Fibroblast of pulmonary artery (primary cell): ENCODE measurements at regions not wholly inside any gene's neighbourhood (a gene's known extent, or its start where the extent isn't known, plus 50 kb on each side); places are given as distances from the start of the nearest gene placed in this dataset.

Experiments
- DNase-seq: peaks from one replicate; pipeline ENCODE4 v3.0.0-alpha.2; 2010; ENCODE audit warnings: low read depth
- H3K4me3 ChIP-seq: replicated peaks from 2 replicates; pipeline ENCODE4 v1.5.1; 2011; ENCODE audit warnings: low read depth, mild to moderate bottlenecking, control low read depth, low read length, moderate library complexity
- TF ChIP-seq, protein P1 (sequence below): IDR thresholded peaks from 2 replicates; pipeline ENCODE4 v1.5.1; 2011; ENCODE audit warnings: mild to moderate bottlenecking, control low read depth, low read length, inconsistent platforms; ENCODE audit errors: missing control alignments

DNA sequence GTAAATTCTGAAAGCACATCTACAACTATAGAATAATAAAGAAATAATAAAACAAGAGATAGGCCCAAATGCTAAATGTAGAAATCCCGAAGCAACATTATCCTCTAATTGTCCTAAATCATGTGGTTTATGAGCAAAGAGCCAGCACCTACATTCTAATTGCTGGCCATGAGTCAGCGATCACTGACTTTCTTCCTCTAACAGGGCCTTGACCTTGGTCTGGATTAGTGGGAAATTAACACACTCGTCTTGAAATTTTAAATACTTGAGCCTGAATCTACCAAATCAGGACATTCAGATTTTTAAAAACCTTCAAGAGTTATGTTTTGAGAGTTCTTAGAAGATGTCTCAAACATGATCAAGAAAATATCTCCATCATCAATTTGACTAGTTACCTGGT, 727.6 kb downstream of the METTL15 start:
- H3K4me3 ChIP-seq, result no peak overlapping the region
- peak; percentile 47 for DNase-seq
- TF ChIP-seq, protein P1, sequence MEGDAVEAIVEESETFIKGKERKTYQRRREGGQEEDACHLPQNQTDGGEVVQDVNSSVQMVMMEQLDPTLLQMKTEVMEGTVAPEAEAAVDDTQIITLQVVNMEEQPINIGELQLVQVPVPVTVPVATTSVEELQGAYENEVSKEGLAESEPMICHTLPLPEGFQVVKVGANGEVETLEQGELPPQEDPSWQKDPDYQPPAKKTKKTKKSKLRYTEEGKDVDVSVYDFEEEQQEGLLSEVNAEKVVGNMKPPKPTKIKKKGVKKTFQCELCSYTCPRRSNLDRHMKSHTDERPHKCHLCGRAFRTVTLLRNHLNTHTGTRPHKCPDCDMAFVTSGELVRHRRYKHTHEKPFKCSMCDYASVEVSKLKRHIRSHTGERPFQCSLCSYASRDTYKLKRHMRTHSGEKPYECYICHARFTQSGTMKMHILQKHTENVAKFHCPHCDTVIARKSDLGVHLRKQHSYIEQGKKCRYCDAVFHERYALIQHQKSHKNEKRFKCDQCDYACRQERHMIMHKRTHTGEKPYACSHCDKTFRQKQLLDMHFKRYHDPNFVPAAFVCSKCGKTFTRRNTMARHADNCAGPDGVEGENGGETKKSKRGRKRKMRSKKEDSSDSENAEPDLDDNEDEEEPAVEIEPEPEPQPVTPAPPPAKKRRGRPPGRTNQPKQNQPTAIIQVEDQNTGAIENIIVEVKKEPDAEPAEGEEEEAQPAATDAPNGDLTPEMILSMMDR, result no peak

DNA sequence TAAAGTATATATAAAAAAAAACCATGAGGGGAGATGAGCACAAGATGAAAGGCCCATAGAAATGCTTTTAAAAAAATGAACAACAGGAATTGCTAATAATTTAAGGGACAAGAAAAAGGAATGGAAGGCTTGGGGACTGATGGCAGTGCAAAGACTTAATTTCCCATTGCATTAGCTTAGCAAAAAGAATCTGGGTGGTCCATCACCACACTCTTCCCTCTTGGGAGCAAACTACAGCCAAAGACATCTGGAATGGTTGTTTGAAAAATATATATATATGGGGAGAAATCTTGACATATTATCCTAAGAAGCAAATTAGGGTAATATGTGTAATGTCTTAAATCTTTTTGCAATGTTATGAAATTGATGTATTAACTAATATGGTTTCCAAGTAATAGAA, 727.1 kb downstream of the METTL15 start:
- TF ChIP-seq, protein P1, result no peak
- H3K4me3 ChIP-seq, result no peak overlapping the region
- DNase-seq, result no peak

DNA sequence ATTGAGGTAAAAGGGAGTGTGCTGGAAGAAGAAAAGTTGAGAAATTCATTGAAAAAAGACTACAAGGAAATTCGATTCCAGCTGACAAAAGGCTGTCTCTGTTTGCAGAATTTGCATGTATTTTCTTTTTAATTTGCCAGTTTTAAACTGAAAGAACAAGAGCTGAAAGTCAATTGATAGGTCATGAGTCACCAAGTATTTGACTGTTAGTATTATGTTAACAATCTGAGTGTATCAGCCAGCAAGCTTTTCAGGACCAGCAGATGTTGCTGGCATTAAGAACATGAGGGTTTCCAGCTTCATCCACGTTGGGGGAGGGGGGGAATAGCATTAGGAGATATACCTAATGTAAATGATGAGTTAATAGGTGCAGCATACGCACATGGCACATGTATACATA, 726.7 kb downstream of the METTL15 start:
- peak; percentile 68 for DNase-seq
- H3K4me3 ChIP-seq, result no peak overlapping the region
- TF ChIP-seq, protein P1, result no peak

DNA sequence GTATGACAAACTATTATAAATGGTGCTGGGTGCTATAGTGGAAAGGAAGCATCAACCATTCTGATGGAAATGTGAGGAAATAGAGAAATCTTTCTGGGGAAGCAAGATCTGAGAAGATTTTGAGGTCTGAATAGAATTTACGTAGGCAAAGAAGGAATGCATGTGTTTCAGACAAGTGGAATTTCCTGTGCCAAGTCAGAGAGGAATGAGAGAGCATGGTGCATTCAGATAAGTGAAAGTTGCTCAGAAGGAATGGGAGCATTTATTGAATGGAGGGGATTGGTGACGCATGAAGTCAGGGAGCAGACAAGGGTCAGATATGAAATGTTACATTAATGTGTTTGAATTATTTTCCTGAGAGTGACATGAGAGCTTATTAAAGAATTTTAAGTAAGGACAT, 725.5 kb downstream of the METTL15 start:
- no peak overlapping the region for H3K4me3 ChIP-seq

DNA sequence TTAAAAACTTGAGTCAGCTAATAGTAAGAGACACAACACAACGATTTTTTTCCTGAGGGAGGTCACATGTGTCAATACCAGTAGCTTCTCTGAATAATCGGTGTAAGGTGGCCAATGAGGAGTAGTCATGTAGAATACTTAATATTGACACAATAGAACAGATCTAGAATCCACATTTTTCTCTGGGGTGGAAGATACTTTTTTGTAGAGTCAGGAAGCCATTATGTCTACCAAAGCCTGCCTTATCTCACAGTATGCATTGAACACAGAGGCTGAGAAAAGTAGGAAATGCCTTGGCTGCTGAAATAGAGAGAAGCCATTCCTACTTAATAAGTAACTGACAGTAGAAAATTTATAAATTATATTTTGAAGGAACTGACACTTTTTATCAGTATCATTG, 725.0 kb downstream of the METTL15 start:
- TF ChIP-seq, protein P1, result no peak
- no peak for DNase-seq
- H3K4me3 ChIP-seq, result no peak overlapping the region

More for the DNA sequence above, 725.5 kb downstream of the METTL15 start:
- peak; percentile 99 for DNase-seq
- TF ChIP-seq, protein P1, result no peak

DNA sequence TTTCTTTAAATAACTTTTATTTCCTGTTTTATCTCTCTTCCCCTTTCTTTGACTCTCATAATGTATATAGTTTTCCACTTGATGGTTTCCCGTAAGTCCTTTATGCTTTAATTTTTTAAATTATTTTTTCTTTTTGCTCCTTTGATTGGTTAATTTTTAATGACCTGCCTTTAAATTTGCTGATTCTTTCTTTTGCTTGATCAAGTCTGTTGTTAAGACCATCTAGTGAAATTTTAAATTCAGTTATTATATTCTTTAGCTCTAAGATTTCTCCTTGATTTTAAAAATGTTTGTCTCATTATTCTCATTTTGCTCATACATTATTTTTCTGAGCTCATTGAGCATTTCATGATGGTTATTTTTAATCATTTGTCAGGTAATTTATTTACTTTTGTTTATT, 718.6 kb downstream of the METTL15 start:
- no peak for DNase-seq
- no peak overlapping the region for H3K4me3 ChIP-seq
- TF ChIP-seq, protein P1, result no peak

DNA sequence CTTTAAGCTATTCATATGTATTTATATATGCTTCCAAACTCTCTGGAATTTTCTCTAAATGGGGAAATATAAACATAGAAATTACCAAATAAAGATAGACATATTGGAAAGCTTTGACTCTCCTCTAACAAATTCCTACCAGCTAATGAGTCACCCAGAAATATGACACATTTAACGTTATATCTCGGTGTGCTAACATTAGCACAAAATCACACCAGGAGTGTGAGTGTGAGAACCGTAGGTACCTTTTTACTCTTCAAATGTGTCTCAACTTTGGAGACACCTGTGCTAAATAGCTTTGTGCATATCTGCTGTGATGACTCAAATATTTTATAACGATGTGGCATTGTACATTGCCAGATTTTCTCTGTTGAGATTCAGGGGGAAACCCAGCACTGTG, 714.4 kb downstream of the METTL15 start:
- H3K4me3 ChIP-seq, result no peak overlapping the region
- TF ChIP-seq, protein P1, result no peak
- no peak for DNase-seq
